SK-N-MC (cell line): ENCODE measurements at regions not wholly inside any gene's neighbourhood (a gene's known extent, or its start where the extent isn't known, plus 50 kb on each side); places are given as distances from the start of the nearest gene placed in this dataset.

ENCODE experiments used
- EZH2 ChIP-seq: fragments of 200-600 bp; sonication (generic); IDR thresholded peaks from one replicate; pipeline ENCODE4 v1.6.1; 2017; ENCODE audit warnings: antibody characterized with exemption
- FOXP2 ChIP-seq: optimal IDR thresholded peaks from 2 replicates; pipeline ENCODE3; 2011; ENCODE audit warnings: mild to moderate bottlenecking, moderate library complexity; ENCODE audit not compliant: insufficient read depth; ENCODE audit errors: extremely low read length, control extremely low read depth
- POLR2AphosphoS5 ChIP-seq: IDR thresholded peaks from 2 replicates; pipeline ENCODE4 v1.6.1; 2012; ENCODE audit warnings: mild to moderate bottlenecking, low read depth, low read length, borderline replicate concordance

DNA sequence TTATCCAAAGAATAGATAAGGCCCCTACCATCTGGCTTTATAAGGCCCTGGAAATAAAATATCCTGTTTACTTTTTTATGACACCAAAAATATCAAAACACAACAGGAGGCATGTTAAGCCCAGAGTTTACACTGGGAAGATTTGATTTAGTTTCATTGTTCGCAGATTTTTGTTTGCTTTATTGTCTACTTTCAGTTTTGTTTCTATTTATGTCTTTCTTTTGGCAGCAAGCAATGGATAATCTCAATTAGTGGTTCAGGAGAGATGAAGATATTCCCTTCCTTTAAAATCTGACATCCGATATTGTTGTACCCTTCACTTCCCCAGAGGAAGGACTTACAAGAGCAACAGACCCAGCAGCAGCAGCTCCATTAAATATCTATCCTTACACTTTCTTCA, 249.4 kb upstream of the ARPP21 start:
- no peak for TF ChIP-seq EZH2
- TF ChIP-seq POLR2AphosphoS5, result no peak
- TF ChIP-seq FOXP2, result no peak
